Uterus (tissue), 2 donors: ENCODE measurements at regions not wholly inside any gene's neighbourhood (a gene's known extent, or its start where the extent isn't known, plus 50 kb on each side); places are given as distances from the start of the nearest gene placed in this dataset.

Source experiments
- CTCF ChIP-seq, 4 experiments: fragments of 200-600 bp in 2 of 4; fragments of 450-650 bp in 2 of 4; sonication (generic) in 2 of 4; IDR thresholded peaks; one replicate each; pipeline ENCODE4 v1.5.1; 2016 to 2019; ENCODE audit warnings: antibody characterized with exemption in 4 of 4, mild to moderate bottlenecking in 2 of 4, moderate library complexity in 1 of 4
- POLR2A ChIP-seq, 2 donors: fragments of 450-650 bp; IDR thresholded peaks; one replicate each; pipeline ENCODE4 v1.6.1; 2016; ENCODE audit warnings: antibody characterized with exemption in 2 of 2, mild to moderate bottlenecking in 1 of 2, moderate library complexity in 1 of 2

DNA sequence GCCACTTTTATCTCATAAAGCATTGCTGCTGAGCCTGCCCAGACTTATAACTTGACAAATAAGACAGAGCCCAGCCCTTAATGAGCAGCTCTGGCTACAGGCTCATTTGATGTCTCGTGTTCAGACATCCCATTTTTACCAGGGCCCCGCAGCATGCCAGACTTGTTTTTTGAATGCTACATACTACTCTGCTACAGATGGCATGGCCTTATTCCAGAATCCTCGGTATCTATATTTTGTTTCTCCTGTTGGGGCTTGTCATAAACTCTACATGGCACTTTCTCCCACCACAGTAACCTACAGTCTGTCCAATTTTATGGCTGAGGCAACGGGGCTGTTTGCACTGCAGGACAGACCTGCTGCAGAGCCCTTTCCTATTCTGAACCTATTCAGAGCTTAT, 179.0 kb upstream of the DDX18 start:
- TF ChIP-seq CTCF (IDR thresholded peaks at IDR 0.05) = no peak
- no peak for TF ChIP-seq POLR2A (IDR thresholded peaks at IDR 0.05)
